ENCODE measurements at regions not wholly inside any gene's neighbourhood (a gene's known extent, or its start where the extent isn't known, plus 50 kb on each side); places are given as distances from the start of the nearest gene placed in this dataset.

GRCh38 chr10:7501157-7501556 is 90.3 kb upstream of the SFMBT2 start:
- DNase-seq: no peak
- Histone ChIP-seq H3K4me3 (ENCODE audit: low read length) (no peak overlapping the region), H3K9ac (ENCODE audit: low read length) (no peak overlapping the region), H4K20me1 (ENCODE audit: insufficient read depth, low read length) (no peaks in the 10 kb centered on the region), H3K9me2 (replicated peaks; ENCODE audit: insufficient read depth, low read length) (no peaks in the 10 kb centered on the region), H3K4me1 (ENCODE audit: low read length) (no peaks in the 10 kb centered on the region), H3K27ac (ENCODE audit: low read length) (no peak overlapping the region), H3K4me2 (ENCODE audit: low read depth, low read length) (no peak overlapping the region), H3F3A (ENCODE audit: insufficient read depth, low read length) (no peaks in the 10 kb centered on the region), H2AFZ (ENCODE audit: low read length) (no peak overlapping the region), H3K9me3 (replicated peaks; ENCODE audit: insufficient read depth, low read length) (no peaks in the 10 kb centered on the region), H3K27me3 (replicated peaks; ENCODE audit: insufficient read depth, low read length) (no peaks in the 10 kb centered on the region), H3K36me3 (replicated peaks; ENCODE audit: insufficient read depth, low read length) (no peaks in the 10 kb centered on the region), H3K79me2 (ENCODE audit: low read length) (no peaks in the 10 kb centered on the region)
- no peak for TF ChIP-seq EZH2phosphoT487 (IDR thresholded peaks at IDR 0.05; ENCODE audit: low read length)
- no peak for TF ChIP-seq EZH2 (optimal IDR thresholded peaks at IDR 0.05; ENCODE audit: low read depth, low read length)
- no peak for TF ChIP-seq CTCF (IDR thresholded peaks at IDR 0.05; ENCODE audit: low read length)

- Histone ChIP-seq H3K9ac (ENCODE audit: low read length) (no peak overlapping the region), H3K27ac (ENCODE audit: low read length) (no peak overlapping the region), H4K20me1 (ENCODE audit: insufficient read depth, low read length) (no peaks in the 10 kb centered on the region), H2AFZ (ENCODE audit: low read length) (no peak overlapping the region), H3K36me3 (replicated peaks; ENCODE audit: insufficient read depth, low read length) (no peaks in the 10 kb centered on the region), H3K9me2 (replicated peaks; ENCODE audit: insufficient read depth, low read length) (no peaks in the 10 kb centered on the region), H3K9me3 (replicated peaks; ENCODE audit: insufficient read depth, low read length) (no peaks in the 10 kb centered on the region), H3K27me3 (replicated peaks; ENCODE audit: insufficient read depth, low read length) (no peaks in the 10 kb centered on the region), H3F3A (ENCODE audit: insufficient read depth, low read length) (peaks cover under 1% of the 10 kb centered on the region; the same call in 1 of the 2 replicates), H3K4me2 (ENCODE audit: low read depth, low read length) (no peak overlapping the region), H3K4me1 (ENCODE audit: low read length) (peaks cover 15% of the 10 kb centered on the region), H3K79me2 (ENCODE audit: low read length) (no peaks in the 10 kb centered on the region), H3K4me3 (ENCODE audit: low read length) (no peak overlapping the region)
- no peak for DNase-seq
- no peak for TF ChIP-seq EZH2 (optimal IDR thresholded peaks at IDR 0.05; ENCODE audit: low read depth, low read length)
- TF ChIP-seq EZH2phosphoT487 (IDR thresholded peaks at IDR 0.05; ENCODE audit: low read length): no peak
- TF ChIP-seq CTCF (IDR thresholded peaks at IDR 0.05; ENCODE audit: low read length): no peak
Observed at GRCh38 chr10:7498111-7498510, 87.3 kb upstream of the SFMBT2 start.

- no peak for TF ChIP-seq EZH2 (optimal IDR thresholded peaks at IDR 0.05; ENCODE audit: low read depth, low read length)
- TF ChIP-seq CTCF (IDR thresholded peaks at IDR 0.05; ENCODE audit: low read length): no peak
- TF ChIP-seq EZH2phosphoT487 (IDR thresholded peaks at IDR 0.05; ENCODE audit: low read length): no peak
- Histone ChIP-seq H3F3A (ENCODE audit: insufficient read depth, low read length) (peaks cover 24% of the 10 kb centered on the region), H3K36me3 (replicated peaks; ENCODE audit: insufficient read depth, low read length) (no peaks in the 10 kb centered on the region), H2AFZ (ENCODE audit: low read length) (no peak overlapping the region), H3K4me3 (ENCODE audit: low read length) (no peak overlapping the region), H3K27ac (ENCODE audit: low read length) (no peak overlapping the region), H3K4me2 (ENCODE audit: low read depth, low read length) (no peak overlapping the region), H3K4me1 (ENCODE audit: low read length) (peaks cover 45% of the 10 kb centered on the region), H3K27me3 (replicated peaks; ENCODE audit: insufficient read depth, low read length) (no peaks in the 10 kb centered on the region), H3K9me3 (replicated peaks; ENCODE audit: insufficient read depth, low read length) (no peaks in the 10 kb centered on the region), H3K9me2 (replicated peaks; ENCODE audit: insufficient read depth, low read length) (no peaks in the 10 kb centered on the region), H3K79me2 (ENCODE audit: low read length) (no peaks in the 10 kb centered on the region), H4K20me1 (ENCODE audit: insufficient read depth, low read length) (no peaks in the 10 kb centered on the region), H3K9ac (ENCODE audit: low read length) (no peak overlapping the region)
- no peak for DNase-seq
Observed at GRCh38 chr10:7493996-7494395, 83.2 kb upstream of the SFMBT2 start.

All from MM.1S (cell line).